ENCODE measurements at regions not wholly inside any gene's neighbourhood (a gene's known extent, or its start where the extent isn't known, plus 50 kb on each side); places are given as distances from the start of the nearest gene placed in this dataset.
"Not testable (repeated sequence)": the region's sequence is repeated elsewhere in the genome, so short reads cannot be mapped to it uniquely, and the experiment has no call there.

DNA sequence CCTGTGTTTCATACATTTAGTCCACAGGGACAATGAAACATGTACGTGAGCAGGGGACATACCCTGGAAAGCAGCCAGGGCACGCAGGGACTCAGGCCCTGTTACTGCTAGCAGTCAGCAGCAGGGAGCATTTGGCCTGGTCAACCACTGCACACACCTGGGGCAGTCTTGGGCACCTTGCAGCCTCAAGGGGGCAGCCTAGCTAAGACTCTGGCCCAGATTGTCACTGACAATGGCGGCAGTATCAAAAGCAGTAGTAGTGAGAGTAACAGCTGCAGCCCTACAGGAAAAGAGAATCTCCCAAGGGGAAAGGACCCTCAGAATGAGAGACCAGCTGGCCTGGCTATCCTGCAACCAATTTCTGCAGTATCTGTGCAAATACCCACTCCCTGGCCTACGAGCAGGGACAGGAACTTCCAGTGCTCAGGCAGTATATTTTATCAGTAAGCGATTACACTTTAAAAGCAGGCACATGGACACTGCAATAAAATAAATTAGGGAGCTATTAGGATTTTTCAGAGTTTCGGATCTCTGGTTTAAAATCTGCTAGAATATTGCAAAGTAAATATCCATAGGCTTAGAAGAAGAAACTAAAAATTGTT is 475.6 kb downstream of the LTN1 start:
- peak; percentile 66 for DNase-seq

DNA sequence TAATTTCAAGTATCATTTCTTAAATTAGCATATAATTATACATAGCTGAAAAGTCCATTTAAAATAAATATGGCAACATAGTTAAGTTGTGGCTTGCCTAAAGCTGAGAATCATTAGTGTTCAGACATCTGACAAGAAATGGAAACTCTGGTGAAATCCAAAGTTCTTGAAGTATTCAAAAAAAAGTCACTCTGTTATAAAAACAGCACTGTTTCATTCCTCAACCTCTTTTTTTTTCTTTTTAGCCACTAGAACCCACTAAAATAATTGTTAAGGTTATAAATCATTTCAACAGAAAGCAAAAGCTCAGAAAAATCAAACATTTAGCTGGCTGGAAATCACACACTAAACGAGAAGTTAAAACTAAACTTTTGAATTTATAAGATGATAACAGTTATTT is 476.7 kb downstream of the LTN1 start:
- no peak for DNase-seq

DNA sequence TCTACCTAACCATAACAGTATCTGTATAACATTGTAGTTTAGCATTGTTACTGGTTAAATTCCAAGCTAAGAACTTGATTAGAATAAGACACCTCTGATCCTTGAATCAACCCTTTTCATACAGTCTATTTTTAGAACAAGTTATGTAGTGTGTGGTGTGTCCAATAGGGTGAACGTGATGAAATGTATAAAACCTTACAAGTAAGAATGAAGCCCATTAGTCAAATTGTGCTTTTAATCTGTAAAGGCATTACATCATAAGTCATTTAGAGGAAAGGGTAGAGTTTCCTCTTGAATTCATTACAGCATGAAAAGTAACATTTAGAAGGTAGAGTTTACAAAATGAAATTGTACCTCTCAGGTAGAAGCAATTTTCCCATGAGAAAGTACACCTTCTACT is 479.2 kb downstream of the LTN1 start:
- no peak for DNase-seq

DNA sequence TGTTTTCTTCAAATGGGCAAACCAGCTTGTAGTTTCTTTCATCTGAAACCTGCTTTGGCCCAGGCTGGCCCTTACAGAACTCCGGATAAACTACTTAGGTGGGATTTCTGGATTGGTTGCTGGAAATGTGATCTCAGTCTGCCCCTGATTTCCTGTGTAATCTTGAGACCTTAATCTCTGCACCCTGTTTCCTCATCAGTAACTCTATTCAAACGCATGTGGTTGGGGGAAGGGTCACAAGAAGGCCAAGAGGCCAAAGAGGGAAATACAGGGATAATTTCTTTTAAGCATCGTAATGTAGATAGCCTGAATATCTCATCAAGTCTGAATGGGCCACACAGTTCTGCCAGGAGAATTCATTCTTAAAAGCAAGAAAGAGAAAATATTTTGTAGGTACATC is 483.6 kb downstream of the LTN1 start:
- DNase-seq = no peak

DNA sequence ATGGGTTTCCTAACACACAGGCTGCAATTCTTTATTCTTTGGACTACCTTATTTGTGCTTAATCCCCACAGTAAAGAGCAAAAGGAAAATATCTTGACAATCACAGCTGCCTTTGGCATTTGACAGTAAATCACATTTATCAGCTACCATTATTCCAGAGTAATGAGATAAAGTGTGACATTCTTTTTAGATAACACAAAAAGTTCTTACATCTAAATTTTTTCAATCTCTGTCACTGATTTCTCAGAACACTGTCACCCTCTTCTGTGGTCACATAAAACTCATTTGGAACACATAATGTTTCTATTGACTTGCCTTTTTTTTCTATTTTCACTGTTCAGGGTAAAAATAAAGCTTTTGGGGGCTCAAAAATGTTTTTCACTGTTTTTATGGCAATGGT is 484.6 kb downstream of the LTN1 start:
- DNase-seq = no peak

DNA sequence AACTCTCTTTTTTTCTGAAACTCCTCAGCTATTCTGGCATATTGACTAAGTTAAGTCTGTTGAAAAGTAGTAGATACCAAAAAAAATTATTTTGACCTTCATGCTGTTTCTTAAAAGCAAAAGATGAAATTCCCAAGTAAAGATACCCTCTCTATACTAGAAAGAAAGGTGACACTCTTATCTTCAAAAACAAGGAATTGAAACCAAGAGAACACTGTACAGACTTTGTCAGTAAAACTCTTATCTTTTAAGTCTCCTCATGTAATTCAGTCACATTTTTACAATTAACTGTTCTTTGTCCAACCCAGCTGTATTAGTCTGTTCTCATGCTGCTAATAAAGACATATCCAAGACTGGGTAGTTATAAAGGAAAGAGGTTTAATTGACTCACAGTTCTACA is 496.2 kb downstream of the LTN1 start:
- DNase-seq = no peak

DNA sequence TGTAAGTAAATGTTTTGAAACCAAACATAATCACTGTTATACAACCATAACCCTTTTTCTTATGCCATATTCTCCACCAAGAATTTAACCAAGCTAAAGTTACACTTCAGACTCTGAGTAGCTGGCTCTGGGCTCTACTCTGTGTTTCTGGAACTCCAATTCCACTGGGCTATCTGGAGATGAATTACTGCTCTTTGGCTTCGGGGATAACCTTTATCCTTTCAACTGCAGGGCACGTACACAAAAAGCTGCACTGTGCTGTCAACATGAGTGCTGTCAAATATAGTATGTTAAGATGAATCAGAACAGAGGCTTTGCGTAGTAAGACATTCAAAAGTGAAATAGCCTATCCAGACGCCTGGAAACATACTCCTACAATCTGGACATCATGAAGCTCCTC is 500.6 kb downstream of the LTN1 start:
- no peak for DNase-seq

DNA sequence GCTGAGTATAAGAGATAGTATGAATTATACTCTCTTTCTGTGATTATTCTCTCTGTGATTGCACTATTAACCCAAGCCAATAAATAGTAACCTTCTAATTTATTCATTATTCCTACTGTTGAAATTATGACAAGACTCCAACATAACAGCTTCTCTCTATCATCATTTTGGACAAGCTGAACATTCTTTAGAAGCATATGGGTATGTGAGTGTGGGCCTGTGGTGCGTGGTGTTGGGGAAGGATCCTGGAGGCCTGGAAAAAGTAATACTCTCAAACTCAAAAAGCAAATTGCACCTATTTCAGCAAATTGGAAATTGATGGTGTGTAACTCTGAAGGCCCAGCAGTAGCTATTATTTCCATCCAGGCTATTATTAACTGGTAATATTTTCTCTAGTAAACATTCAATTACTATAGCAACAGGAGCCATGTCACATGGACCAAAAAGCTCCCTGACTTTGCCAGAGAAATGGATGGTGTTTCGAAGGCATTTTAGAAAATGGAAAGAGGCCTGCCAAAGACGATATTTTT is 502.8 kb downstream of the LTN1 start:
- no peak for DNase-seq

DNA sequence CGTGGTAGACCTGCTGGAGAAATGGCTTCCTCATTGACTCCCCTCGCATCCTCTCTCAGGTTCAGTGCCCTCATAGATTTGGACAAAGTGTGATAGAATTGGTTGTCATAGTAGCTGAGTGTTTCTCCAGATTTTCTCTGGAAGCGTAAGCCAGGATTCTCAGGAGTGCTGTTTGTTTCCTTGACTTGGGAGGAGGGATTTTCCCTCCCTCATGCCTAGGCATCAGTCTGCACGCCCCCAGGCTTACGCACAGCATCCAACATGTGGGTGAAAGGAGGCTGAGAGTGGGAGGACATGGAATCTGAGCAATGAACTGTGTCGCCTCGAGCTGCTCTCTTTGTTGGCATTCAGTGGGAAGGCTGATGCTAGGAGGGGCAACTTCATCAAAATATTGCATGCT is 503.5 kb downstream of the LTN1 start:
- DNase-seq = no peak

DNA sequence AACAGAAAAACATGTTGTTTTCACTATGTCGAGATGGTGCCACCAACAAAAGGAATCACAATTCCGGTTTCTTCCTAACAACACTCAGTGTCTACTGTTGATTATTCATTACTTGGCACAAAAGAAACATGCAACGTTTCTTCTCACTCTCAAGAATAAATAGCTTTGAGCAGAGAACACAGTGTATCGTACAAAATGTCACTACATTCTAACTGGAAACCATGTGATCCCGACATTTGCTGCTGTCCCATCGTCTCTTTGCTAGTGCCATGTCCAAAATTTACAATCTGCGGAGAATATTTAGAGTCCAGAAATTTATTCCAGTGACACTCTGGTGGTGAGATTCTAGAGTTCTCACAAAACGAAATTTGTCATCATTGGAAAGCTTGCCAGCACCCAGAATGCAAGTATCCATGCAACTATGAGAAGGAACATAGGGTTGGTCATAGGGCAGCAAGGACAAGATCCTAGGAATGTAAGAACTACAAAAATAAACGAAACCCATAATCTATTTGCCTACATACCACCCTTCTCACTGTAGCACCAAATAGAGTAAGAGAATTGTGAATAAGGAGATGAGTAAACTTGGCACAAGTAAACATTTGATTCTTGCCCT is 505.1 kb downstream of the LTN1 start:
- DNase-seq = no peak

DNA sequence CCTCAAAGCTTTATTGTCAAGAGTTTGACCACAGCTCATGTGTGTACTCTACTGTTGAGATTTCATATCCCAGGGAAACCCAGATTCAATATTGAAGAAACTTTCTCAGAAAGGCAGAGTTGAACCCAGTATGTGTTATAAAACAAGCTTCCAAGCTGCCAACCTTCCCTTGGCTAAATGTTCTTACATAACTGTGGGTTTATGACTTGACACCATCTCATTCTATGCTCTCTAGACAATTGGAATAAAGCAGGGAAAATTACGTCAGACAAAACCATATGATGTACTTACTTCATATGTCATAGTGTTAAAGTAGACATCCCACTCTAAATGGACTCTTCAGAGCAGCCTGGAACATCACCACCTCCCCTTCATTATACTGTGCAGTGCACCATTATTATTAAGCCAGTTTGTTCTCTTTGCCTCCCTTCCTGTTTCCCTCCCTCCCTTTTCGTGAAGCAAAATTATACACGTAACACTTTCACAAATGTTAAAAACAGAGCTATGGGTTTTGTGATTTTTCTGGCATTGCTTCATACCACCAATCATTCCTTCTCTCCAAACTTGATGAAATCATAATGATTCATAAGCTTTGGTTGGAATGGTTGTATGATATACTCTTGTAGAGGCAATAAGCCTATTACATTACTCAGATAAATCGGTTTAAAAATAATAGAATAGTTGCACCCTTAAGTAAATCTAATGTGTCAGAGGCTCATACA is 507.2 kb downstream of the LTN1 start:
- DNase-seq = no peak

DNA sequence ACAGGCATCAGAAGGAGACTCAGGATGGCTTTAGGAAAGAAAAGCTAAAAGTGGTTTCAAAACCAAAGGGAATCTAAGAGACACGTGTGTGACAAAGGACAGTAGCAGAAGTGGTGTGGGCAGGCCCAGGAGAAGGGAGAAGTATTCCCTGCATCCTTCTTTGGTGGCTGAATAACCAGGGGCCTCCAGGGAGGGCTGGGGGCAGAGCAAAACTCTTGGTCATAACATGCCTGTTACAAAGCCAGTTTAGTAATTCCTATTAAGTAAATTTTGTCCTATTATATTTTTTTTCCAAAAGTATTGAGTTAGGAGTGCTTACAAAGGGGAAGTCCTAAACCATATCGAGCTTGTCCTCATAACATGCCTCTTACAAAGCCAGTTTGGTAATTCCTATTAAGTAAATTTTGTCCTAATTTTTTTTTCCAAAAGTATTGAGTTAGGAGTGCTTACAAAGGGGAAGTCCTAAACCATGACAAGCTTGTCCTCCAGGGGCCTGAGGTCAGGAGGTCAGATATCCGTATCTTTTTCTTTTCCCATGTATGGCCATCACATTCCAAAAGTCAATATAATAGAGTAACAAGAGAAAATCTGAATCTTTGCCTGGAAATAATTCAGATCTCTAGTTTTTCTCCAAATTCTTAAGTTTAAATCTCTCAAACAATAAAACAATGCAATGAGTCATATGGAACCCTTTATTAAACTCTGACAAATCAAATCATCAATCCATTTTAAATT is 509.2 kb downstream of the LTN1 start:
- no peak for DNase-seq

DNA sequence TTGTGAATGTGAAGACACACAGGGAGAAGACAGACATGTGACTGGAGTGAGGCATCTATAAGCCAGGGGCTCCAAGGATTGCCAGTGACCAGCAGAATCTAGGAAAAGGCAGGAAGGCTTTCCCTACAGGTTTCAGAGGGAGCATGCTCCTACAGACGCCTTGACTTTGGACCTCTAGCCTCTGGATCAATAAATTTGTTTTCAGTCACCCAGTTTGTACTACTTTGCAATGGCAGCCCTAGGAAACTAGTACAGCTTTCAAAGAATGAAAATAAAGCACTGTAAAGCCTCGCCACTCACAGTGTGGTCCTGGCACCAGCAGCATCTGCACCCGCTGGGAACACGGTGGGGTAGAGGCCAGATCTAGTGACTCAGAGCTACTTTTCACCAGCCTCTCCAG is 510.0 kb downstream of the LTN1 start:
- no peak for DNase-seq

DNA sequence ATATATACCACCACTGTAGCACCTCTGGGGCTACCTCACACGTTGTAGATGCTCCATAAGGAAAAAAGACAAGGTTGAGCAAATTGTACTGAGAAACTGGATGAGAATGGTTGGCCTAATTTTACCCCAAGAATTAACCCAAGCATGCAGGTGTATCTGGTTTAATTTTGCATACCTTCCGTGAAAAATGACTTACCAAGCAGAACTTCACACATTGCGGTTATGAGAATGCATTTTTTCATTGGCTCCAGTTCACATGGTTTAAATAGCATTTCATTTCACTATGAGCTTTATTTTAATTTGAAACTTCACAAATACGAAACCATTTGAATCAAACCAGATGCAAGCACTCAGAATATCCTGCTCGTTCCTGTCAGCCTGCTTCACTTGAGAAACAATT is 512.2 kb downstream of the LTN1 start:
- no peak for DNase-seq

DNA sequence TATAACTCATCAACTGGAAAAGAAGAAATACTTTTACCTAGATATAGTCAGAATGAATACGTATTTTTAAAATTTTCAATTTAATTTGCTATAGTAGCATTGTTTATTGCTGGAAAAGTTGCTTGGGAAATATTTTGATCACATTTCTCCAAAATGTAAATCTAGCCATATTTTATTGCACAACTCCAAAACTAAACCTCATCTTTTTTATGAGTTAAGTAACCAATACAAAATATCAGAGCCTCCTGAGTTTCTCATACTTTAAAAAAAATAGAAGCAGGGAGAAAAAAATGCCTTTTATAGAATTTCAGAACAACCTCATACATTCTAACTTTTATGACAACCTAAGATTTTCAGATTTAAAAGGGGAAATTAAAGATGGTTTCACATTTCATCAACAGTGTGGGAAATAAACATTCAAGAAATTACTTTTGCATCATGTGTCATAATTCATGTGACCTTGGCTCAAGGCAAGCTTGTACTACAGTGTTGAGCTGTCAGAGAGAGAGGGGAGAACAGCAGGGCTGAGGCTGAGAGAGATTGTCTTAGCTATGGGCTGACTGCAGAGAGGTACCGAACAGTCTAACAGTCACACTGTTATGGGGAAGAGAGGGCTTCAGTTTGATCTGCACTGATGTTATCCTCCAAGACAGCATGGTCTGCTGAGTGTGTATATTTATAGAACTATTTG is 519.0 kb downstream of the LTN1 start:
- DNase-seq = no peak

DNA sequence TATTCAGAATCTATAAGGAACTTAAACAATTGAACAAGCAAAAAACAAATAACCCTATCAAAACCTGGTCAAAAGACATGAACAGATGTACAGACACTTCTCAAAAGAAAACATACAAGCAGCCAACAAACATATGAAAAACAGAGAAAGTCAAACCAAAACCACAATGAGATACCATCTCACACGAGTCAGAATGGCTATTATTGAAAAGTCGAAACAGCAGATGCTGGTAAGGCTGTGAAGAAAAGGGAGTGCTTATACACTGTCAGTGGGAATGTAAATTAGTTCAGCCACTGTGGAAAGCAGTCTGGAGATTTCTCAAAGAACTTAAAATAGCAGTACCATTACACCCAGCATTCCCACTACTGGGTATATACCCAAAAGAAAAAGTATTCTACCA is 520.1 kb downstream of the LTN1 start:
- not testable (repeated sequence) for DNase-seq

DNA sequence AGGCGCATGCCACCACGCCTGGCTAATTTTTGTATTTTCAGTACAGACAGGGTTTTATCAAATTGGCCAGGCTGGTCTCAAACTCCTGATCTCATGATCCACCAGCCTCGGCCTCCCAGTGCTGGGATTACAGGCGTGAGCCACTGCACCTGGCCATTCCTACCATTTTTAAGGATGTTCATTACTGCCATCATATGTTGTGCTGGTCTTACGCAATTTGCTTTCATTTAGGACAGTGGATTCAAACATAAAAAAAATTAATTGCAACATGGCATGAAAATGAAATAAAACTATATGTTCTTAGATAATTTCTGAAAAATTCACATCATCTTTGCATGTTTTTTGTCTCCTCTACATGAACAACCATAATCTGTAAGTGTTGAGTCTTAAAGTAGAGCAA is 527.7 kb downstream of the LTN1 start:
- DNase-seq = no peak

DNA sequence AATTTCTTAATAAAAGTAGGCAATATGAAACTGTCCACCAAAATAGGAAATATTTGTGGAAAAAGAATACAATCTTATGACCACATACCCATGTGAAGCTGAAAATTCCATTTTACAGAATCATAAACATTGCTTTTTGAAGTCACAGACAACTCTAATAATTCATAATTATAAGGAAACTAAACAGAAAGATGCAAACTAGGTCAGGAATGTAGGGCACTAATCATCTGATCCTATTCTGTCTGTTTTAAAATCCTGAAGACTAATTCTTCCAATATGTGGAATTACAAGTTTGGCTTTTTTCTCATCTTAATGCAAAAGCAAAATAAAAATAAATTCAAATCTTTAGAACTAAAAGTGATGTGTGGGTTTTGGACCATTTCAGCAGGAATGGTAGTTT is 528.6 kb downstream of the LTN1 start:
- DNase-seq = no peak

DNA sequence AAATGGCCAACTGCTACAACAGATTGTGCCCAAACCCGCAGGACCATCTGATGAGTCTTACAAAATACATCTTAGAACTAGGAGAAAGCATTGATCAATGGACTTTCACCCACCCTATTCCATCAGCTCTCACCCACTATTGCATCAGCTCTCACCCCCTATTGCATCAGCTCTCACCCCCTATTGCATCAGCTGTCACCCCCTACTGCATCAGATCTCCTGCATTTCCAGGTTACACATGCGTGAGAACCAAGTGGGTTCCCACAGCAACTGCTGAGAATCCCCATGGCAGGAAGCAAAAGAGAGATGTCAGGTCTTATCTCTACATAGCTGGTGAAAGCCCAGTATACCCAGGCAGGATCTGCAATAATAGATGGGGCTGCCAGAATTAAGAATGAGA is 533.5 kb downstream of the LTN1 start:
- DNase-seq = no peak

DNA sequence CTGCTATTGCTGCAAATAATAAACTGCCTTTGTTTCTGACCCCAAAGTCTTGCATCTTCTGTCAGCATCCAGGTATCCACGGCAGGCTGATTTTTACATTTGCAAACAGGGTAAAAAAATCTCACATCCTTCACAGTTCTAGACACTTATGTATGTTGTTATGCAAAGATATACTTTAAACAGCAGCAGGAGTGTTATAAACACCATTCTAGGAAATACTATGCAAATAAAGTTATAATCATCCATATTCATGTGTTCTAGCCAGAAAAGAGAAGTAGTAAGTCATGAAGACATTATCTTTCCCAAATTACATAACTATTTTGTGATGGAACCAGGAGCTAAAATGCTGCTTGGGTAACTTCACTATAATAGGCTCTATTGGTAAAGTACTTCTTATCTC is 534.2 kb downstream of the LTN1 start:
- DNase-seq = no peak

DNA sequence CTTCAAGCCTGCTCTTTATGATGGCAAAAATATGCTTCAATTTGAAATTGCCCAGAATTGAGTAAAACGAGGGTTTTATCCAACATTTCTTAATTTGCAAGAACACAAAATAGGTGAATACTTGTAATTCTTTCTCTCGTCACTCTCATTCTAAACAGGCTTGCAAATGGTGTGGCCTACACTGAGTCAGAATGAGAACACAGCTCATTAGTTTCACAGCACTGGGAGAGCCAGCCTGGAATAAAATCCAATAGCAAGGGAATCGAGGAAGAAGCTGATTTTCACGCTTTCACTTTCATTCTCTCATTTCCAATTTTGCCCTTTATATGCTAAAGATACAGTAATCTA is 537.5 kb downstream of the LTN1 start:
- no peak for DNase-seq

DNA sequence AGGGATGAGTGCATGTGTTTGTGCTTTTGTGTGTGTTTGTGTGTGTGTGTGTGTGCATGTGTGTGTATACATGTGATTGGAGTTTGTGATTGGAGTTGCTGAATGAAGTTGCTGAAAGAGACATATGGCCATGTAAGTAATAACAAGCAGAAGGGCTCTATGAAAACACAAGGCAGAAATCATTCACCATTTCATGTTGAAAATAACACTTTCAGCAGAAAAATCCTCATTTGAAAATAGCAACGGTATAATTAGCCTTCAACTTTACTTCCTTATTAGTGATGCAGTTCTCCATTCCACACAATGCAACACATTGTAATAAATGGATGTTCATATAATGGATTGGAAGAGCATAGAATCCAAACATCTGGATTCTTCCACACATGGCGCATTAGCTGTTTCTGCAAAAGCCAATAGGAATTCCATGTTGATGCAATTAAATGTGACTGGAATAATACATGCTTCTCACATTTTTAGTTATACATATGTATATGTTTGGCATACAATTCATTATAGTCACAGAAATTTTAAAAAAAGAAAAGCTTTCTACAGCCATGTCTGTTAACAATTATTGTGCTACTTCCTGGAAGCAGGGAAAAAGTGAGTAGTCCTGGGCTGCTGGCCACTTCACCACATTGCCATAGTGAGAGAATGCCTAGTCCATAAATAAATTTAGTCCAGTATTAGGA is 538.0 kb downstream of the LTN1 start:
- DNase-seq = no peak

DNA sequence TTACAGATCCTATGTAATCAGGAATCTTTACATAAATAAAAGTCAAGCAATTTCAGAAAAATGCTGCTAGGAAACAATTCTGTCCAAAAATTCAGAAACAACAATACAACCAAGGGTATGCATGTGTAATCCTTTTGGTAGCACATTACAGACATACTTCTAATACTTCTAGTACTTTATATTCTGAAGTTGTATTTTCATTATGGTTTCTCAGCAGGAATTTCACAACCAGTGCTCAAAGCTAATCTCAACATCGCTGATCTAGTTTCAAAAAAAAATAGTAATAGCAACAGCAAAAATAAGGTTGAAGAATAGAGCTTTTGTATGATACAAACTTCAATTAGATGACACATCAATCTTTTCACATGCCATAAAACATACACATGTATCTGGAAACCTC is 545.2 kb downstream of the LTN1 start:
- no peak for DNase-seq
